Neural cell (in vitro differentiated cells): ENCODE measurements at regions not wholly inside any gene's neighbourhood (a gene's known extent, or its start where the extent isn't known, plus 50 kb on each side); places are given as distances from the start of the nearest gene placed in this dataset.

Source experiments
- H2AFZ ChIP-seq: fragments of 200-600, 300-800 bp; sonication (generic), shearing (Covaris generic); 2 replicates; pipeline ENCODE4 v1.6.0; 2014; ENCODE audit warnings: low read depth, mild to moderate bottlenecking, antibody characterized with exemption, low read length, moderate library complexity
- H3F3A ChIP-seq: fragments of 200-600 bp; shearing (Covaris generic); 2 replicates; pipeline ENCODE4 v1.6.1; 2016; ENCODE audit warnings: mild to moderate bottlenecking, moderate library complexity, mixed read lengths, antibody characterized with exemption, low read length; ENCODE audit not compliant: insufficient read depth, poor library complexity, severe bottlenecking
- H3K27ac ChIP-seq: fragments of 200-600, 300-800 bp; sonication (generic), shearing (Covaris generic); 2 replicates; pipeline ENCODE4 v1.5.1; 2014; ENCODE audit warnings: mild to moderate bottlenecking, low read length, moderate library complexity
- H3K27me3 ChIP-seq: fragments of 300-800, 200-600 bp; sonication (generic), shearing (Covaris generic); 2 replicates; pipeline ENCODE4 v1.6.0; 2014; ENCODE audit warnings: mild to moderate bottlenecking, low read depth, low read length, moderate library complexity; ENCODE audit not compliant: insufficient read depth
- H3K36me3 ChIP-seq: fragments of 300-800, 200-600 bp; sonication (generic), shearing (Covaris generic); 2 replicates; pipeline ENCODE4 v1.5.1; 2014; ENCODE audit warnings: mild to moderate bottlenecking, antibody characterized with exemption, low read length, moderate library complexity; ENCODE audit not compliant: insufficient read depth
- H3K4me2 ChIP-seq: fragments of 300-800, 200-600 bp; sonication (generic), shearing (Covaris generic); 2 replicates; pipeline ENCODE4 v1.6.0; 2014; ENCODE audit warnings: mild to moderate bottlenecking, low read length
- H3K4me3 ChIP-seq: fragments of 300-800, 200-600 bp; sonication (generic), shearing (Covaris generic); 2 replicates; pipeline ENCODE4 v1.5.1; 2014; ENCODE audit warnings: mild to moderate bottlenecking, low read length, moderate library complexity
- H3K79me2 ChIP-seq: fragments of 200-600 bp; shearing (Covaris generic); replicated peaks from 2 replicates; pipeline ENCODE4 v1.6.0; 2014; ENCODE audit warnings: mild to moderate bottlenecking, low read length, moderate library complexity; ENCODE audit not compliant: insufficient read depth
- H3K9ac ChIP-seq: fragments of 300-800, 200-600 bp; sonication (generic), shearing (Covaris generic); 2 replicates; pipeline ENCODE4 v1.6.1; 2016; ENCODE audit warnings: mild to moderate bottlenecking, low read length, mixed read lengths
- H3K9me2 ChIP-seq: fragments of 200-600 bp; shearing (Covaris generic); 2 replicates; pipeline ENCODE4 v1.6.1; 2016; ENCODE audit warnings: mild to moderate bottlenecking, low read length, mixed read lengths; ENCODE audit not compliant: insufficient read depth
- H3K9me3 ChIP-seq: fragments of 200-600, 300-800 bp; sonication (generic), shearing (Covaris generic); 2 replicates; pipeline ENCODE4 v1.6.1; 2016; ENCODE audit warnings: mild to moderate bottlenecking, mixed run types, low read length, moderate library complexity, mixed read lengths
- H4K20me1 ChIP-seq: fragments of 200-600 bp; shearing (Covaris generic); 2 replicates; pipeline ENCODE4 v1.6.1; 2016; ENCODE audit warnings: mild to moderate bottlenecking, mixed run types; ENCODE audit not compliant: insufficient read depth
- CTCF ChIP-seq: fragments of 450-650 bp; IDR thresholded peaks from 2 replicates; pipeline ENCODE4 v1.5.1; 2014; ENCODE audit warnings: antibody characterized with exemption, mild to moderate bottlenecking, moderate library complexity; ENCODE audit not compliant: poor library complexity, severe bottlenecking
- EP300 ChIP-seq: fragments of 450-650 bp; conservative IDR thresholded peaks from 2 replicates; pipeline ENCODE4 v1.6.1; 2014; ENCODE audit warnings: antibody characterized with exemption, mild to moderate bottlenecking, moderate library complexity; ENCODE audit not compliant: poor library complexity, severe bottlenecking
- EZH2 ChIP-seq: fragments of 200-600, 300-800 bp; shearing (Covaris generic), sonication (generic); IDR thresholded peaks from 2 replicates; pipeline ENCODE4 v1.6.1; 2014; ENCODE audit warnings: antibody characterized with exemption, low read length, borderline replicate concordance, mild to moderate bottlenecking; ENCODE audit not compliant: insufficient read depth, poor library complexity, severe bottlenecking
- MXI1 ChIP-seq: fragments of 450-650 bp; conservative IDR thresholded peaks from 2 replicates; pipeline ENCODE4 v1.6.1; 2014; ENCODE audit warnings: antibody characterized with exemption, mild to moderate bottlenecking; ENCODE audit not compliant: poor library complexity, severe bottlenecking
- POLR2AphosphoS5 ChIP-seq: IDR thresholded peaks from 2 replicates; pipeline ENCODE4 v1.6.1; 2012
- RAD21 ChIP-seq: fragments of 450-650 bp; conservative IDR thresholded peaks from 2 replicates; pipeline ENCODE4 v1.6.1; 2014; ENCODE audit warnings: antibody characterized with exemption, mild to moderate bottlenecking, moderate library complexity
- REST ChIP-seq: IDR thresholded peaks from 2 replicates; pipeline ENCODE4 v1.6.1; 2012; ENCODE audit warnings: borderline replicate concordance
- SMC3 ChIP-seq: fragments of 450-650 bp; conservative IDR thresholded peaks from 2 replicates; pipeline ENCODE4 v1.6.1; 2014; ENCODE audit warnings: antibody characterized with exemption, mild to moderate bottlenecking, moderate library complexity; ENCODE audit not compliant: poor library complexity
- TAF1 ChIP-seq: IDR thresholded peaks from 2 replicates; pipeline ENCODE4 v1.6.1; 2012; ENCODE audit warnings: low read depth

- H3K27me3 ChIP-seq, result no peaks in the 10 kb centered on the region
- H3K9ac ChIP-seq, result no peak overlapping the region
- H4K20me1 ChIP-seq, result no peaks in the 10 kb centered on the region
- no peak overlapping the region for H2AFZ ChIP-seq
- H3K27ac ChIP-seq, result no peak overlapping the region
- no peaks in the 10 kb centered on the region for H3K36me3 ChIP-seq
- no peak overlapping the region for H3K4me3 ChIP-seq
- H3K4me2 ChIP-seq, result no peak overlapping the region
- no peaks in the 10 kb centered on the region for H3K9me3 ChIP-seq
- H3F3A ChIP-seq, result no peaks in the 10 kb centered on the region
- H3K79me2 ChIP-seq, result no peaks in the 10 kb centered on the region
- H3K9me2 ChIP-seq, result no peaks in the 10 kb centered on the region
- TF ChIP-seq EZH2 (no peak), CTCF (no peak), REST (no peak), TAF1 (no peak), POLR2AphosphoS5 (no peak), SMC3 (no peak), EP300 (no peak), RAD21 (no peak), MXI1 (no peak)
Measured at GRCh38 chr13:77386046-77386445, 59.2 kb upstream of the MYCBP2 start.

GRCh38 chr13:77384999-77385398 is 58.1 kb upstream of the MYCBP2 start:
- Histone ChIP-seq H3K4me2 (no peak overlapping the region), H3K9me3 (no peaks in the 10 kb centered on the region), H3F3A (no peaks in the 10 kb centered on the region), H3K79me2 (no peaks in the 10 kb centered on the region), H3K9me2 (no peaks in the 10 kb centered on the region), H3K36me3 (no peaks in the 10 kb centered on the region), H3K27me3 (no peaks in the 10 kb centered on the region), H3K9ac (no peak overlapping the region), H4K20me1 (no peaks in the 10 kb centered on the region), H3K4me3 (no peak overlapping the region), H2AFZ (no peak overlapping the region), H3K27ac (no peak overlapping the region)
- TF ChIP-seq REST, result no peak
- no peak for TF ChIP-seq CTCF
- no peak for TF ChIP-seq SMC3
- TF ChIP-seq EZH2, result no peak
- TF ChIP-seq RAD21, result no peak
- TF ChIP-seq MXI1, result no peak
